B cell (primary cell): ENCODE measurements at regions not wholly inside any gene's neighbourhood (a gene's known extent, or its start where the extent isn't known, plus 50 kb on each side); places are given as distances from the start of the nearest gene placed in this dataset.

ENCODE experiments used
- ATAC-seq: fragments of 200-7000 bp; cut with Tn5 transposase; one replicate; pipeline ENCODE4 v1.10.0; 2021; ENCODE audit warnings: low read depth, mild to moderate bottlenecking, moderate number of reproducible peaks, moderate library complexity
- CTCF ChIA-PET: fragments of 350-600 bp; sonication (Branson Sonifier 250); formaldehyde crosslinking; loops from one replicate; lab custom pipeline; 2021; ENCODE audit warnings: antibody characterized with exemption, inconsistent platforms; lab: Charles Lee
- POLR2A ChIA-PET: fragments of 350-600 bp; sonication (Branson Sonifier 250); formaldehyde crosslinking; loops from one replicate; lab custom pipeline; 2021; ENCODE audit warnings: antibody characterized with exemption; lab: Charles Lee
- DNase-seq: peaks from one replicate; pipeline ENCODE4 v3.0.0; 2013
- H2AFZ ChIP-seq: 2 replicates; pipeline ENCODE4 v1.6.1; 2012; ENCODE audit warnings: mild to moderate bottlenecking, low read depth, low read length; ENCODE audit not compliant: insufficient read depth, poor library complexity, severe bottlenecking
- H3K27ac ChIP-seq, 2 donors: 1 replicate in 1 of 2; 2 replicates in 1 of 2; pipeline ENCODE4 v1.5.1; 2012 to 2013; ENCODE audit warnings: low read length in 2 of 2, mild to moderate bottlenecking in 2 of 2, moderate library complexity in 1 of 2
- H3K27me3 ChIP-seq, 4 experiments: fragments of 200-600 bp in 1 of 4; sonication (generic) in 1 of 4; replicated peaks in 1 of 4; 1 replicate in 2 of 4; 2 replicates in 2 of 4; pipeline versions ENCODE4 v1.6.1 to v1.7.0; 2013 to 2016; ENCODE audit warnings: low read length in 3 of 4, mild to moderate bottlenecking in 2 of 4, mixed read lengths in 1 of 4, moderate library complexity in 1 of 4; ENCODE audit not compliant: insufficient read depth in 4 of 4, control insufficient read depth in 3 of 4; ENCODE audit errors: control extremely low read depth in 1 of 4
- H3K36me3 ChIP-seq, 2 experiments: replicated peaks in 1 of 2; 1 replicate in 1 of 2; 2 replicates in 1 of 2; pipeline versions ENCODE4 v1.6.1 to v1.7.1; 2013; ENCODE audit warnings: low read length in 1 of 2; ENCODE audit not compliant: insufficient read depth in 2 of 2, control insufficient read depth in 1 of 2; ENCODE audit errors: control extremely low read depth in 1 of 2, extremely low read depth in 1 of 2
- H3K4me1 ChIP-seq, 2 donors: fragments of 200-600 bp in 1 of 2; sonication (generic) in 1 of 2; 1 replicate in 1 of 2; 2 replicates in 1 of 2; pipeline versions ENCODE4 v1.5.1 to v1.6.1; 2013 to 2017; ENCODE audit warnings: low read length in 2 of 2; ENCODE audit not compliant: control insufficient read depth in 2 of 2, insufficient read depth in 2 of 2
- H3K4me2 ChIP-seq: replicated peaks from 2 replicates; pipeline ENCODE3; 2012; ENCODE audit warnings: mild to moderate bottlenecking, low read depth, low read length; ENCODE audit not compliant: poor library complexity, severe bottlenecking
- H3K4me3 ChIP-seq, 5 experiments: fragments of 200-600 bp in 1 of 5; sonication (generic) in 1 of 5; 1 replicate in 3 of 5; 2 replicates in 2 of 5; pipeline versions ENCODE4 v1.5.1 to v1.7.0; 2011 to 2016; ENCODE audit warnings: low read length in 4 of 5, mild to moderate bottlenecking in 4 of 5, low read depth in 2 of 5, control low read depth in 1 of 5, moderate library complexity in 1 of 5; ENCODE audit not compliant: insufficient read depth in 1 of 5; ENCODE audit errors: control extremely low read depth in 1 of 5, extremely low read depth in 1 of 5
- H3K79me2 ChIP-seq: fragments of 200-600 bp; sonication (generic); one replicate; pipeline ENCODE4 v1.6.0; 2016; ENCODE audit warnings: low read length; ENCODE audit not compliant: control insufficient read depth, insufficient read depth
- H3K9ac ChIP-seq: fragments of 200-600 bp; sonication (generic); 2 replicates; pipeline ENCODE4 v1.6.1; 2017; ENCODE audit warnings: mild to moderate bottlenecking, low read length, moderate library complexity
- H3K9me3 ChIP-seq, 3 donors: one replicate each; pipeline versions ENCODE4 v1.6.1 to v1.7.1; 2013; ENCODE audit warnings: low read length in 2 of 3; ENCODE audit not compliant: control insufficient read depth in 2 of 3, insufficient read depth in 1 of 3; ENCODE audit errors: control extremely low read depth in 1 of 3
- H4K20me1 ChIP-seq: 2 replicates; pipeline ENCODE4 v1.6.0; 2012; ENCODE audit warnings: mild to moderate bottlenecking, low read length; ENCODE audit not compliant: insufficient read depth, control insufficient read depth, poor library complexity, severe bottlenecking
- H3K27ac Mint-ChIP-seq: one replicate; pipeline ENCODE4 v1.8.0; 2021; ENCODE audit warnings: mixed read lengths
- H3K27me3 Mint-ChIP-seq: one replicate; pipeline ENCODE4 v1.8.0; 2021; ENCODE audit warnings: mixed read lengths
- H3K4me1 Mint-ChIP-seq: one replicate; pipeline ENCODE4 v1.8.0; 2021; ENCODE audit warnings: mixed read lengths
- H3K4me3 Mint-ChIP-seq: one replicate; pipeline ENCODE4 v1.8.0; 2021; ENCODE audit warnings: mixed read lengths
- H3K9me3 Mint-ChIP-seq: one replicate; pipeline ENCODE4 v1.8.0; 2022; ENCODE audit warnings: mixed read lengths; ENCODE audit not compliant: insufficient read depth
- CTCF ChIP-seq: fragments of 200-600 bp; IDR thresholded peaks from one replicate; pipeline ENCODE4 v1.8.0; 2022; ENCODE audit warnings: antibody characterized with exemption, mild to moderate bottlenecking
- EZH2 ChIP-seq: IDR thresholded peaks from 2 replicates; pipeline ENCODE4 v1.6.1; 2012; ENCODE audit warnings: borderline replicate concordance, low read depth, mild to moderate bottlenecking, moderate library complexity, low read length; ENCODE audit not compliant: insufficient read depth, poor library complexity, severe bottlenecking
- WGBS: methylation state at CpG from one replicate; pipeline ENCODE4 v1.1.5; 2013; ENCODE audit warnings: missing lambda C conversion rate; ENCODE audit not compliant: insufficient coverage; 5-methylcytosine and 5-hydroxymethylcytosine counted together
- intact Hi-C: fragments of 100-400 bp; cut with micrococcal nuclease; formaldehyde crosslinking; loops from one replicate; pipeline ENCODE4 v1.10.0; 2022

- Mint-ChIP-seq H3K4me3 (no peak overlapping the region), H3K27ac (no peak overlapping the region), H3K9me3 (peaks cover 3% of the 10 kb centered on the region), H3K27me3 (peaks cover 11% of the 10 kb centered on the region), H3K4me1 (no peaks in the 10 kb centered on the region)
- Histone ChIP-seq H3K36me3 (no peaks in the 10 kb centered on the region), H3K27me3 (no peaks in the 10 kb centered on the region), H3K27ac (no peak overlapping the region), H4K20me1 (no peaks in the 10 kb centered on the region), H3K4me2 (no peak overlapping the region), H2AFZ (no peak overlapping the region), H3K4me3 (no peak overlapping the region), H3K9ac (no peak overlapping the region), H3K79me2 (no peaks in the 10 kb centered on the region), H3K9me3 (peaks cover 0 to 9% (median 0%) of the 10 kb centered on the region in 3 donors), H3K4me1 (no peaks in the 10 kb centered on the region)
- TF ChIP-seq CTCF (no peak), EZH2 (no peak)
- ChIA-PET CTCF (no interaction called here), POLR2A (no interaction called here)
- ATAC-seq, result no peak
- DNase-seq, result no peak
- WGBS, result 88% methylated on average over 2 of the region's 3 CpGs
- intact Hi-C loops, result no loop called here
Observed at GRCh38 chr14:94882401-94882800, 112.5 kb upstream of the GSC start.

- Mint-ChIP-seq H3K27me3 (peaks cover 21% of the 10 kb centered on the region), H3K4me3 (no peak overlapping the region), H3K27ac (no peak overlapping the region), H3K4me1 (no peaks in the 10 kb centered on the region), H3K9me3 (peaks cover 3% of the 10 kb centered on the region)
- no peak for ATAC-seq
- no peak for TF ChIP-seq CTCF
- TF ChIP-seq EZH2, result no peak
- H2AFZ ChIP-seq, result no peak overlapping the region
- 97% methylated on average over 8 of the region's 11 CpGs for WGBS
- no peaks in the 10 kb centered on the region for H3K27me3 ChIP-seq
- no peak for DNase-seq
- peaks cover 0 to 9% (median 0%) of the 10 kb centered on the region in 3 donors for H3K9me3 ChIP-seq
- no peak overlapping the region for H3K4me3 ChIP-seq
- intact Hi-C loops, result no loop called here
- ChIA-PET POLR2A (no interaction called here), CTCF (no interaction called here)
- H3K36me3 ChIP-seq, result no peaks in the 10 kb centered on the region
- no peaks in the 10 kb centered on the region for H3K4me1 ChIP-seq
- no peaks in the 10 kb centered on the region for H3K79me2 ChIP-seq
- no peaks in the 10 kb centered on the region for H4K20me1 ChIP-seq
- H3K9ac ChIP-seq, result no peak overlapping the region
- no peak overlapping the region for H3K4me2 ChIP-seq
- H3K27ac ChIP-seq, result no peak overlapping the region
Observed at GRCh38 chr14:94880876-94881275, 111.0 kb upstream of the GSC start.
